HG03354 (cell line): ENCODE measurements at regions not wholly inside any gene's neighbourhood (a gene's known extent, or its start where the extent isn't known, plus 50 kb on each side); places are given as distances from the start of the nearest gene placed in this dataset.
"Not testable (repeated sequence)": the region's sequence is repeated elsewhere in the genome, so short reads cannot be mapped to it uniquely, and the experiment has no call there.

Source experiments
- ATAC-seq: cut with Tn5 transposase; IDR thresholded peaks from one replicate; pipeline ENCODE4 v1.9.1; 2021; ENCODE audit warnings: mild to moderate bottlenecking; ENCODE audit not compliant: unreplicated experiment, poor library complexity, severe bottlenecking

GRCh38 chr18:5029592-5029991 lies 167.5 kb downstream of the AKAIN1 start:
- ATAC-seq, result no peak

- ATAC-seq, result no peak
Observed at GRCh38 chr18:5024741-5025140, 172.3 kb downstream of the AKAIN1 start.

GRCh38 chr18:5021558-5021957 lies 175.5 kb downstream of the AKAIN1 start:
- no peak for ATAC-seq

- no peak for ATAC-seq
Observed at GRCh38 chr18:5015213-5015612, 181.8 kb downstream of the AKAIN1 start.

GRCh38 chr18:5004031-5004820 lies 192.8 kb downstream of the AKAIN1 start:
- not testable (repeated sequence) for ATAC-seq

- ATAC-seq, result no peak
Observed at GRCh38 chr18:4994710-4995109, 202.3 kb downstream of the AKAIN1 start.

- no peak for ATAC-seq
Observed at GRCh38 chr18:4987452-4988405, 209.3 kb downstream of the AKAIN1 start.

- no peak for ATAC-seq
Observed at GRCh38 chr18:4986677-4987076, 210.4 kb downstream of the AKAIN1 start.

GRCh38 chr18:4986066-4986465 lies 211.0 kb downstream of the AKAIN1 start:
- ATAC-seq, result no peak

- no peak for ATAC-seq
Observed at GRCh38 chr18:4961121-4961909, 235.7 kb downstream of the AKAIN1 start.

- no peak for ATAC-seq
Observed at GRCh38 chr18:4960578-4960977, 236.5 kb downstream of the AKAIN1 start.

GRCh38 chr18:4931209-4931608 lies 265.8 kb downstream of the AKAIN1 start:
- no peak for ATAC-seq

- ATAC-seq, result no peak
Observed at GRCh38 chr18:4921548-4921947, 275.5 kb downstream of the AKAIN1 start.

- ATAC-seq, result not testable (repeated sequence)
Observed at GRCh38 chr18:4917509-4917908, 279.5 kb downstream of the AKAIN1 start.

- no peak for ATAC-seq
Observed at GRCh38 chr18:4908328-4908727, 288.7 kb downstream of the AKAIN1 start.

GRCh38 chr18:4906856-4907255 lies 290.2 kb downstream of the AKAIN1 start:
- no peak for ATAC-seq

GRCh38 chr18:4888251-4889040 lies 308.6 kb downstream of the AKAIN1 start:
- ATAC-seq, result no peak

GRCh38 chr18:4878480-4878879 lies 318.6 kb downstream of the AKAIN1 start:
- ATAC-seq, result no peak

- ATAC-seq, result no peak
Observed at GRCh38 chr18:4871197-4871596, 325.9 kb downstream of the AKAIN1 start.
